Loucy (cell line): ENCODE measurements at regions not wholly inside any gene's neighbourhood (a gene's known extent, or its start where the extent isn't known, plus 50 kb on each side); places are given as distances from the start of the nearest gene placed in this dataset.

Experiments
- CTCF ChIP-seq: fragments of 200-600 bp; sonication (generic); conservative IDR thresholded peaks from 2 replicates; pipeline ENCODE4 v1.5.1; 2014; ENCODE audit warnings: mild to moderate bottlenecking, antibody characterized with exemption, low read length
- EZH2phosphoT487 ChIP-seq: fragments of 200-600 bp; IDR thresholded peaks from 2 replicates; pipeline ENCODE4 v1.6.1; 2018; ENCODE audit warnings: antibody characterized with exemption, mild to moderate bottlenecking, moderate library complexity, borderline replicate concordance

GRCh38 chr21:16768096-16768495, 744.7 kb upstream of the CXADR start:
- TF ChIP-seq CTCF (no peak), EZH2phosphoT487 (no peak)
